ENCODE measurements at regions not wholly inside any gene's neighbourhood (a gene's known extent, or its start where the extent isn't known, plus 50 kb on each side); places are given as distances from the start of the nearest gene placed in this dataset.

DNA sequence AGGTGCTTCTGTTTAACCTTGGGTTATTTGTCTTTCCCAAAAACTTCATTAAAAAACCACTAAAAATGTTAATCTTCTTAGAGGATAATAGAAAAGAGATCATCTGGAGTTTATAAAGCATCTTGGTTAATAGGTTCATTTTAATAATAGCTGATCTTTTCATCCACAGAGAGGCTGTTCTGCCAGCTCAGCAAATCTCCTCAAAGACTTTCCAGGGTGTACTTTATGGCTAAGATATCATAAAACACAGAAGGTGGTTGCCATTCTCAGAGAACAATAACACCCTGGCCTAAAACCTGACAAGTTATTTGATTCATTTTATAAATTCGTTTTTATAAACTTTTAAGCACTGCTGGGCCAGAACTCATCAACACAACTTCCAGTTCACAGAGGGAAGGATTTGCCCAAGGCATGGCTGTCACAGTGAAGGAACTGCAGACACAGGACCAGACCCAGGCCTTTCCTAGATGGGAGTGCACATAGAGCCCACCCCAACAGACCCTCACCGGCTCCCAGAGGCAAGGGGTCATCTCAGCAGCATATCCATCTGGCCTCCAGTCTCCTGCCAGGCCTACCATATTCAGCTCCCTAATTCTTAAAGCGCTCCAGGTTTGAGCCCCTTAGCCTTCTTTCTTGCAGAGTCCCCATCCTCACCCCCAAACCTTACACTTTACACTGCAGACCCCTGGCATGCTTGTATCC lies 203.4 kb upstream of the RAB6C start:
- TF ChIP-seq POLR2A (IDR thresholded peaks at IDR 0.05; ENCODE audit: low read depth, low read length) (no peak), TAF1 (IDR thresholded peaks at IDR 0.05; ENCODE audit: low read depth, low read length) (no peak), POLR2AphosphoS5 (IDR thresholded peaks at IDR 0.05; ENCODE audit: low read depth, low read length) (no peak)
